ENCODE measurements at regions not wholly inside any gene's neighbourhood (a gene's known extent, or its start where the extent isn't known, plus 50 kb on each side); places are given as distances from the start of the nearest gene placed in this dataset.
"Not testable (repeated sequence)": the region's sequence is repeated elsewhere in the genome, so short reads cannot be mapped to it uniquely, and the experiment has no call there.

DNA sequence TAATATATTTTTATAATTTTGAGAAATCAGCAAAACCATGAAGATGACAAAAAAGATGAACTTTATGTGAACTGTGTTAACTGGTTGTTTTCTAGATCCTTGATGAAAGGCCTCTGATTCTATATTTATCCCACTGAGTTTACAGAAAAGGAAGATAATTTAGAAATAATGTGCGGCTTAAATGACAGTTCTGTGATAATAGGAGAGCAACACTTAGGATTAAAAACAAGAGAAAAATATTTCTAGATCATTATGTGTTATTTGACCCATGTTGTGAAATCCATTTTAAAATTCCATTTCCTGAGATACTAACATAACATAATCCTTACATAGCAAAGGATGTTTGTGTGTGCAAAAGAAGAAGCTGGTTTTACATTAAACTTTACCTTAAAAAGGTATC lies 598.0 kb downstream of the DIPK2A start:
- Mint-ChIP-seq H3K4me1 (no peaks in the 10 kb centered on the region), H3K27me3 (no peaks in the 10 kb centered on the region), H3K27ac (no peak overlapping the region), H3K36me3 (no peaks in the 10 kb centered on the region), H3K4me3 (no peak overlapping the region), H3K9me3 (no peaks in the 10 kb centered on the region)
- DNase-seq (ENCODE audit: low spot score in 2 of 2) (no peak), ATAC-seq (ENCODE audit: low read depth) (no peak)

DNA sequence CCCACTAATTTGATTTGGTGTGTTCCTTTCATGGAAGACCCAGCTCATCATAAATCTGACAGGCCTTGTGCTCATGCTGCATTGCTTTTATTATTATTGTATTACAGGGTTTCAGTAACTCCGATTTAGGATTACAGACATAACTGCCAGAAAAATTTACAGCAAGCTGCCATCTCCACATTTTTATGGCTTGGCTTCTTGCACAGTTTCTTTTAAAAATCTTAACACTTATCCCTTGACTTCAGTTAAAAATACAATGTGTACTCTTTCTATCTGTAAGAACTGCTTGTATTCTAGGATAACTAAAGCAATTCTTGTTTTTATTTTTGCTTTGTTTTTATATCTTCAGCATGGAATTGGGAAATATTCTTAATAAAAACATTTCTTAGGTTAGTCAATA lies 612.2 kb downstream of the DIPK2A start:
- no peak for DNase-seq (ENCODE audit: low spot score in 2 of 2)
- no peak for ATAC-seq (ENCODE audit: low read depth)
- Mint-ChIP-seq H3K27me3 (peaks cover 1% of the 10 kb centered on the region), H3K4me3 (no peak overlapping the region), H3K9me3 (peaks cover 2% of the 10 kb centered on the region), H3K4me1 (no peaks in the 10 kb centered on the region), H3K36me3 (no peaks in the 10 kb centered on the region), H3K27ac (no peak overlapping the region)

DNA sequence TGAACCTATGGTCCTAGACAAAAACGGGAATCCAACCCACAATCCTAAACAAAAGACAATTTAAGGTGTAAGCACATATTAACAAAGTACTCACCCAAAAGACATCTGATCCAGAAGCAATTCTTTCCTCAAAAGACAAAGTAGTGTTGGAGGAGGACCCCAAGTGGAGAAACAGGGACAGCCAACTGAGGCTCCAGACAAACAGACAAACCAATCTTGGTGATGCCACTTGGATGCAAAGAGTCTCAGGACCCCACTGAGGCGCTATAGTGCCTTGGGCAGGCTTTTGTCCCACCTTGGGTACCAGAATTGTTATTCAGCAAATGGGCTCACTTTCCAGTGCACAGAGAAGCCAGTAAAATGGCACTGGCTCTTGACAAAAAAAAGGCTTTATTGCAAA lies 613.8 kb downstream of the DIPK2A start:
- Mint-ChIP-seq H3K27ac (no peak overlapping the region), H3K36me3 (no peaks in the 10 kb centered on the region), H3K9me3 (peaks cover 2% of the 10 kb centered on the region), H3K4me1 (no peaks in the 10 kb centered on the region), H3K27me3 (peaks cover 1% of the 10 kb centered on the region), H3K4me3 (no peak overlapping the region)
- no peak for DNase-seq (ENCODE audit: low spot score in 2 of 2)
- ATAC-seq (ENCODE audit: low read depth), result no peak

DNA sequence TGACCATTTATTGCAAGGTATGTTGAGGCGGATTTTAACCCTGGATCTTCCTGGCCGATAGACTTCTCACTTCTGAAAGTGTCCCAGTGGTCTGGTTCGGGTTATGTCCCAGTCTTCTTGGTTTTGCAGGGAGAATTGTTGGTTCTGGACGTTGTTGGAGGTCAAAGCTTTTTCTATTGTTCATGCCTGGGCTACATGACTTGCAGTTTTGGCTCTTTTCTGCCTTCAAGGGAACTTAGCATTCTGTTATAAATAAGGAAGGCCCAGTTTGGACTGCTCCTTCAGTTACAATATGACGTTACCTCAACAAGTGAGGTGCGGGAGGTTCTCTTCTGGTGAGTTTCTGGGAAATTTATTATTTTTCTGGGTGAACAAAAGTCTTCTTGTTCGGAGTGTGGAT lies 614.3 kb downstream of the DIPK2A start:
- no peak for DNase-seq (ENCODE audit: low spot score in 2 of 2)
- no peak for ATAC-seq (ENCODE audit: low read depth)
- no peaks in the 10 kb centered on the region for H3K9me3 Mint-ChIP-seq

DNA sequence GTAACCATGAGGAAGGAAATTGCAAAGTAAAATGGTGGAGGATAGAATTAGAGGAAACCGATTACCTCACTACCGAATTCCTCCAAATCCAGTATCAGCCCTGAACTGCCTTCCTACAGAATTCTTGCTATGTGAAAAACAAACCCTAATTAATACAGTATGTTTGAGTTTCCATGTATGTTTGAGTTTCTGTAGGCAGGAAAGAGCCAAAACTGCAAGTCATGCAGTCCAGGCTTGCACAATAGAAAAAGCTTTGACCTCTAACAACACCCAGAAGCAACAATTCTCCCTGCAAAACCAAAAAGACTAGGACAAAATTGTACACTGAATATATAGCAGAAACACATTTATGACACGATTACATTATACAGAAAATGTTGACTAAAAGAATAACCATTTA lies 614.8 kb downstream of the DIPK2A start:
- H3K27ac Mint-ChIP-seq, result no peak overlapping the region
- no peak overlapping the region for H3K4me3 Mint-ChIP-seq
- H3K36me3 Mint-ChIP-seq, result no peaks in the 10 kb centered on the region
- ATAC-seq (ENCODE audit: low read depth) (no peak), DNase-seq (ENCODE audit: low spot score in 2 of 2) (no peak)
- no peaks in the 10 kb centered on the region for H3K4me1 Mint-ChIP-seq
- peaks cover 1% of the 10 kb centered on the region for H3K27me3 Mint-ChIP-seq
- no peaks in the 10 kb centered on the region for H3K9me3 Mint-ChIP-seq

More for the DNA sequence above, 614.3 kb downstream of the DIPK2A start:
- Mint-ChIP-seq H3K27ac (no peak overlapping the region), H3K36me3 (no peaks in the 10 kb centered on the region), H3K27me3 (peaks cover 1% of the 10 kb centered on the region), H3K4me1 (no peaks in the 10 kb centered on the region), H3K4me3 (no peak overlapping the region)

DNA sequence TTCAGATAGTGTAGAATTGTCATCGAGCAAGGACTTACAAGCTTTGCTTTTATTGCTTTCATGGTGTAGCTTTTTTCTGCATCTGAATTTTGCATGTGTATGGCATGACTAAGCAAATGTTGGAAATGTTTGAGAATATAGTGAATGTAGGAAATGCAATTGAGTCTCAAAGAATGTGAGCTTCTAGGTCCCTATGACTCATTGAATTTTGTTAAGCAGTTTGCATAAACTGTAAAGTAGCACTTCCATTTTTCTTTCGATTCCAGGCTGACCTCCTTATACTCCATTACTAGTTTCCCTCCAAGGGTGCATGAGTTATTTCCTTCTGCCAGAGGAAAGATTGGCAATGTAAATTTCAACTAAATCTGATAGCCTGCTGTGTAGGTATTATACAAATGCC lies 619.2 kb downstream of the DIPK2A start:
- Mint-ChIP-seq H3K36me3 (no peaks in the 10 kb centered on the region), H3K4me1 (no peaks in the 10 kb centered on the region), H3K27me3 (peaks cover 1% of the 10 kb centered on the region), H3K27ac (no peak overlapping the region), H3K4me3 (no peak overlapping the region), H3K9me3 (no peaks in the 10 kb centered on the region)
- no peak for DNase-seq (ENCODE audit: low spot score in 2 of 2)
- no peak for ATAC-seq (ENCODE audit: low read depth)

DNA sequence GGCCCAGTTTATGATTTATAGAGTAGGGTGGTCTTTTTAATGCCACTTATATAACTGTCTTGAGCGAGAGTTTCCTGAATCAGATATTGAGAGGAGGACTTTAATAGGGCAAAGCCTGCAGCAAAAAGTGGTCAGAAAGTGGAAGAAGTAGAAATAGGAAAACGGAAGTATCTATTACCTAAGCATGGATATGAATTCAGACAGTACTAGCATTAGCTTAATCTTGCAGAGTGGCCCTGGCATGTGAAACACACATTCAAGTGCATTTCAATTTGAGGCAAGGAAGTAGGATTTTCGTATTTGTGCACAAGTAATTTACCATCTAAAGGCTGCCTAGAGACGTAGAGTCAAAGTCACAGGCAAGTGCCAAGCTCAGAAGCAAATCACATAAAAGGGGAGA lies 622.3 kb downstream of the DIPK2A start:
- Mint-ChIP-seq H3K36me3 (no peaks in the 10 kb centered on the region), H3K9me3 (peaks cover 2% of the 10 kb centered on the region), H3K27ac (no peak overlapping the region), H3K4me1 (no peaks in the 10 kb centered on the region), H3K4me3 (no peak overlapping the region), H3K27me3 (no peaks in the 10 kb centered on the region)
- no peak for DNase-seq (ENCODE audit: low spot score in 2 of 2)
- no peak for ATAC-seq (ENCODE audit: low read depth)

DNA sequence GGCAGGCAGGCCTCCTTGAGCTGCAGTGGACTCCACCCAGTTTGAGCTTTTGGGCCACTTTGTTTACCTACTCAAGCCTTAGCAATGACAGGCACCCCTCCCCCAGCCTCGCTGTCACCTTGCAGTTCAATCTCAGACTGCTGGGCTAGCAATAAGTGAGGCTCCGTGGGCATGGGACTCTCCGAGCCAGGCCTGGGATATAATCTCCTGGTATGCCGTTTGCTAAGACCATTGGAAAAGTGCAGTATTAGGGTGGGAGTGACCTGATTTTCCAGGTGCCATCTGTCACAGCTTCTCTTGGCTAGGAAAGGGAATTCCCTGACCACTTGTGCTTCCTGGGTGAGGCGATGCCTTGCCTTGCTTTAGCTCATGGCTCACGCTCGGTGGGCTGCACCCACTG lies 648.6 kb downstream of the DIPK2A start:
- DNase-seq (ENCODE audit: low spot score in 2 of 2); H3K36me3 Mint-ChIP-seq; H3K27ac Mint-ChIP-seq; H3K27me3 Mint-ChIP-seq; H3K4me1 Mint-ChIP-seq; H3K4me3 Mint-ChIP-seq; ATAC-seq (ENCODE audit: low read depth): not testable (repeated sequence)
- peaks cover 11% of the 10 kb centered on the region for H3K9me3 Mint-ChIP-seq

DNA sequence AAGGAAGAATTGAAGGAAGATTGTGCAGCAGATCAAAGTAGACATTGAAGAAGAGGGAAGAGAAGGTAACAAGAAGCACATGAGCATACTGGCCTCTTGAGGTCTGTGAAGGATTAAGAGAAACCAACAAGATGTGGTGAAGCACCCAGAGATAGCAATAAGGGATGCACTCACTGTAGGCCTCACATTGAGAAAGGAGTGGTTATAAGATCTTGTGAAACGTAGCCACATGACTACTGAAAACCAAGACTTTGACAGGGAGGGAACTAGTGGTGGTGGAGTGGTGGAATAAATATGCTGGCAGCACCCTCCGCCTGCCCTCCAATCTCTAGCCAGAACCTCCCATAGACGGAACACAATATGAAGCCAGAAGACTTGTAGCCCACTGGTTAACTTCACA lies 651.2 kb downstream of the DIPK2A start:
- DNase-seq (ENCODE audit: low spot score in 2 of 2) (no peak), ATAC-seq (ENCODE audit: low read depth) (no peak)
- H3K9me3 Mint-ChIP-seq, result peaks cover 6% of the 10 kb centered on the region
- no peaks in the 10 kb centered on the region for H3K4me1 Mint-ChIP-seq
- no peak overlapping the region for H3K4me3 Mint-ChIP-seq
- no peaks in the 10 kb centered on the region for H3K36me3 Mint-ChIP-seq
- no peak overlapping the region for H3K27ac Mint-ChIP-seq
- H3K27me3 Mint-ChIP-seq, result peaks cover 1% of the 10 kb centered on the region

DNA sequence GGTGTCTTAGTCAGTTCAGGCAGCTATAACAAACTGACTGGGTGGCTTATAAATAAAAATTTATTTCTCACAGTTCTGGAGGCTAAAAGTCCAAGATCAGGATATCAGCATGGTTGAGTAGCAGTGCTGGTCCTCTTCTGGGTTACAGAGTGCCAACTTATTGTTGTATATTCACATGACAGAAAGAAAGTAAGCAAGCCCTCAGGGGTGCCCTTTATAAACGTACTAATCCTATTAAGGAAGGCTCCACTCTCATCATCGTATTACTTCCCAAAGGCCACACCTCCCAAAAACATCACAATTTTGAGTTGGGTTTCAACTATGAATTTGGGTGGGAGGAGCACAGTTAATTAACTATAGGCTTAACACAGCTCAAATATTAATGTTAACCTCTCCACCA lies 653.0 kb downstream of the DIPK2A start:
- H3K36me3 Mint-ChIP-seq, result no peaks in the 10 kb centered on the region
- no peak overlapping the region for H3K4me3 Mint-ChIP-seq
- DNase-seq (ENCODE audit: low spot score in 2 of 2) (no peak), ATAC-seq (ENCODE audit: low read depth) (no peak)
- no peaks in the 10 kb centered on the region for H3K27me3 Mint-ChIP-seq
- no peaks in the 10 kb centered on the region for H3K4me1 Mint-ChIP-seq
- no peaks in the 10 kb centered on the region for H3K9me3 Mint-ChIP-seq
- no peak overlapping the region for H3K27ac Mint-ChIP-seq

DNA sequence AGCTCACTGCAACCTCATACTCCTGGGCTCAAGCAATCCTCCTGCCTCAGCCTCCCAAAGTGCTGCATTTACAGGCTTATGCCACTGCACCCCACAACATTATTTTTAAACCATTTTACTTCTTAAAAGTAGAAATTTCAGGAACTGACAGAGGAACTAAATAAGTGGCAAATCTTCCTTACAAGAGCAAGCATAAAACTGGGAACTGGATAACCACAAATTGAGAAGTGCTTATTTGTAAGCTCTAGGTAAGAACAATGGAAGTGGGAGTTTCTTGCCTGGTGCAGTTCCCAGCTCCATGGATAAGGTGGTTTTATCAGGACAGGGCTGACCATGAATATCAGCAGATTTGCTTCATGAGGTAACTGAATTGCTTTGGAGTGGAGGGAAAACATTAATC lies 655.2 kb downstream of the DIPK2A start:
- H3K4me1 Mint-ChIP-seq, result no peaks in the 10 kb centered on the region
- no peaks in the 10 kb centered on the region for H3K36me3 Mint-ChIP-seq
- no peak for DNase-seq (ENCODE audit: low spot score in 2 of 2)
- H3K4me3 Mint-ChIP-seq, result no peak overlapping the region
- H3K27me3 Mint-ChIP-seq, result no peaks in the 10 kb centered on the region
- H3K9me3 Mint-ChIP-seq, result no peaks in the 10 kb centered on the region
- H3K27ac Mint-ChIP-seq, result no peak overlapping the region
- ATAC-seq (ENCODE audit: low read depth), result no peak

DNA sequence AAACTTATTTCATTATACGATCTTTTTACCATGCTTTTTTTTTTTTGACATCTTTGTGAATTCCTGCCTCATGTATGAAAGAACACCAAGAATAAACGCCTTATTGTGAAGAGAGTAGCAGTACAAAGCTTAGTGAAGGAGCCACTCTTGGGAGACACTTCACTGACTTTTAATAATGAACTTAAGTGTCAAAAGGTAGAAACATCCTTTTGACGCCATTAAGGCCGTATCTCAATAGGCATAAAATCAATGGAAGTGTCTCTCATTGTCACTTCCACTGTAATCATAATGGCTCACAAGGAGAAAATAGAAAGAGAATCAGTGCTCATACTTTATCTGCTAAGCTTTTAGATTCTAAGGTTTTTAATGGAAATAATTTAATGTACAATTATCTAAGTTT lies 657.8 kb downstream of the DIPK2A start:
- H3K27ac Mint-ChIP-seq, result no peak overlapping the region
- no peak overlapping the region for H3K4me3 Mint-ChIP-seq
- no peaks in the 10 kb centered on the region for H3K27me3 Mint-ChIP-seq
- ATAC-seq (ENCODE audit: low read depth), result no peak
- no peaks in the 10 kb centered on the region for H3K36me3 Mint-ChIP-seq
- H3K9me3 Mint-ChIP-seq, result peaks cover 2% of the 10 kb centered on the region
- no peaks in the 10 kb centered on the region for H3K4me1 Mint-ChIP-seq
- DNase-seq (ENCODE audit: low spot score in 2 of 2), result no peak

DNA sequence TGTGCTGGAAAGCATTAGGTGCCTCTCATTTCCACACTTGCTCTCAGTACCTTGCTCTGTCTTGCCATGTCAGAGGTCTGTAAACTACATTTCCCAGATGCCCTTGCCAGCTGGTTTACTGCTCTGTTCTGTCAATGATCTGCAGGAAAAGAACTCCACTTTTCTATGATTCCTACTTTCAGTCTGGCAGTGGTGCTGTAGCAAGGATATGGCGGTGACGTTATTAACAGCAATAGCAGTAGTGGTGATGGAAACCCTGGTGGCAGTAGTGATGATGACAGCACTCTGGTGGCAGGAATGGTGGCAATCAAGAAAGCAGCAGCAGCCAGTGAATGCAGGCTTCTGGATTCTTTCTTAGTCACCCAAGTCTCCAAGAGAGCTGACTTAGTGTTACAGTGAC lies 665.2 kb downstream of the DIPK2A start:
- Mint-ChIP-seq H3K4me3 (no peak overlapping the region), H3K36me3 (no peaks in the 10 kb centered on the region), H3K27ac (no peak overlapping the region), H3K4me1 (peaks cover 3% of the 10 kb centered on the region), H3K9me3 (peaks cover 4% of the 10 kb centered on the region), H3K27me3 (no peaks in the 10 kb centered on the region)
- DNase-seq (ENCODE audit: low spot score in 2 of 2) (no peak), ATAC-seq (ENCODE audit: low read depth) (no peak)

DNA sequence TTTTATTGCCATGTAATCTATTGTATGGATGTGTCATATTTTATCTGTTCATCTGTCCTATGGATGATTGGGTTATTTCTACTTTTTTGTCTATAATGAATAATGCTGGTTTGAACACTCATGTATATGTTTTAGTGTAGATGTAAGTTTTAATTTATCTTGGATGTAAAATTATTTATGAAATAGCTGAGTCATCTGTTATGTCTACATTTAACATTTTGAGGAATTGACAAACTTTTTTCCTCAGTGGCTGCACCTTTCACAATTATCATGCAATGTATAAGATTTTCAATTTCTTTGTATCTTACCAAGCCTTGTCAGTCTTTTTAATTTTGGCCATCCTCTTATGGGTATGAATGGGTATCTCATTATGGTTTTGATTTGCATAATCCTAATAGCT lies 666.4 kb downstream of the DIPK2A start:
- DNase-seq (ENCODE audit: low spot score in 2 of 2) (no peak), ATAC-seq (ENCODE audit: low read depth) (no peak)
- Mint-ChIP-seq H3K27me3 (no peaks in the 10 kb centered on the region), H3K36me3 (no peaks in the 10 kb centered on the region), H3K27ac (no peak overlapping the region), H3K4me1 (peaks cover 3% of the 10 kb centered on the region), H3K9me3 (peaks cover 4% of the 10 kb centered on the region), H3K4me3 (no peak overlapping the region)

DNA sequence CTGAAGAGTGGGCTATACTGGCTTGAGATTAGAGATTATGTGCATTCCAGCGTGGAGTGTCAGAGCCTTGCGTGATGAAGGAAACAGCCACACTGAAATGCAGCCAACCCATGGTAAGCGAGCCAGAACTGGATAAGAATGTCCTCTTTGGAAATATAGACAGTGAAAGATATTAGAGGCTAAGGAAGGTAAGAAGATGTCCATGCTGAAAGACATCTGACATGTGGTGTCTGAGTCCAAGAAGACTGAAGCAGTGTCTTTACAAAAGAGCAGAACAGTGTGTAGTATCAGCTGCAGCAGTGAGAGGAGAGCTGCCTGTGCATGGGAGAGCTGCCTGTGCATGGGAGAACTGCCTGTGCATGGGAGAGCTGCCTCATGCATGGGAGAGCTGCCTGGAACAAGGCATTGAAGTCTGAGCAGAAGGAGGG lies 672.2 kb downstream of the DIPK2A start:
- DNase-seq (ENCODE audit: low spot score in 2 of 2), result no peak

DNA sequence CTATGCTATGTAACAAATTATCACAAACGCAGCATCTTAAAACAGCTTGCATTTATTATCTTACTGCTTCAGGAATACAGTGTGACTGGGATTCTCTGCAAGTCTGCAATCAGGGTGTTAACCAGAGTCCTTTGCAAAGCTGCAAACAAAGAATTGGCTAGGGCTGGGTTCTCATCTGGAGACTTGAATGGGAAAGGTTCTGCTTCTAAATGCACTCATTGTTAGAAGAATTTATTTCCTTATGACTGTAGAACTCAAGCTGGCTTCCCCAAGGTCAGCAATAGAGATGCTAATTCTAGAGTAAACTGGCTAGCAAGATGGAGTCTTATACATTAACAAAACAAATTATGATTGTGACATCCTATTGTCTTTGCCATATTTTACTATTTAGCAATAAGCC lies 673.7 kb downstream of the DIPK2A start:
- Mint-ChIP-seq H3K36me3 (no peaks in the 10 kb centered on the region), H3K4me3 (no peak overlapping the region), H3K4me1 (no peaks in the 10 kb centered on the region), H3K9me3 (no peaks in the 10 kb centered on the region), H3K27me3 (peaks cover 3% of the 10 kb centered on the region), H3K27ac (no peak overlapping the region)
- no peak for DNase-seq (ENCODE audit: low spot score in 2 of 2)
- no peak for ATAC-seq (ENCODE audit: low read depth)

More for the DNA sequence above, 672.2 kb downstream of the DIPK2A start:
- no peak for ATAC-seq (ENCODE audit: low read depth)
- Mint-ChIP-seq H3K27ac (no peak overlapping the region), H3K4me1 (no peaks in the 10 kb centered on the region), H3K4me3 (no peak overlapping the region), H3K36me3 (no peaks in the 10 kb centered on the region), H3K27me3 (peaks cover 3% of the 10 kb centered on the region), H3K9me3 (peaks cover 2% of the 10 kb centered on the region)
